HEK293 (cell line): ENCODE measurements at regions not wholly inside any gene's neighbourhood (a gene's known extent, or its start where the extent isn't known, plus 50 kb on each side); places are given as distances from the start of the nearest gene placed in this dataset.

Source experiments
- CTCF ChIP-seq: fragments of 450-650 bp; formaldehyde crosslinking; IDR thresholded peaks from 2 replicates; pipeline ENCODE4 v1.5.1; 2016; ENCODE audit warnings: missing biosample characterization, missing genetic modification characterization
- KLF7 ChIP-seq: fragments of 450-650 bp; formaldehyde crosslinking; IDR thresholded peaks from 2 replicates; pipeline ENCODE4 v1.5.1; 2016; ENCODE audit warnings: missing biosample characterization, missing genetic modification characterization, borderline replicate concordance
- ZBTB44 ChIP-seq: fragments of 450-650 bp; IDR thresholded peaks from 2 replicates; pipeline ENCODE4 v1.5.1; 2018; ENCODE audit warnings: missing biosample characterization, mild to moderate bottlenecking, missing genetic modification characterization
- ZNF24 ChIP-seq: fragments of 450-650 bp; formaldehyde crosslinking; IDR thresholded peaks from 2 replicates; pipeline ENCODE4 v1.5.1; 2016; ENCODE audit warnings: missing biosample characterization, missing genetic modification characterization
- ZNF350 ChIP-seq: fragments of 450-650 bp; formaldehyde crosslinking; IDR thresholded peaks from 2 replicates; pipeline ENCODE4 v1.5.0; 2017; ENCODE audit warnings: missing biosample characterization, mild to moderate bottlenecking, missing genetic modification characterization
- ZNF701 ChIP-seq: fragments of 450-650 bp; formaldehyde crosslinking; IDR thresholded peaks from 2 replicates; pipeline ENCODE4 v1.5.1; 2016; ENCODE audit warnings: missing biosample characterization, missing genetic modification characterization
- TF ChIP-seq, protein P1 (sequence below): fragments of 450-650 bp; formaldehyde crosslinking; IDR thresholded peaks from 2 replicates; pipeline ENCODE4 v1.5.1; 2017; ENCODE audit warnings: missing biosample characterization, missing genetic modification characterization

GRCh38 chr2:40867829-40868228, 415.9 kb upstream of the SLC8A1 start:
- TF ChIP-seq ZNF24 = no peak
- no peak for TF ChIP-seq ZNF701 (tag by site-specific recombination)
- no peak for TF ChIP-seq ZNF350 (tag by site-specific recombination)
- no peak for TF ChIP-seq KLF7 (tag by site-specific recombination)
- TF ChIP-seq, protein P1, sequence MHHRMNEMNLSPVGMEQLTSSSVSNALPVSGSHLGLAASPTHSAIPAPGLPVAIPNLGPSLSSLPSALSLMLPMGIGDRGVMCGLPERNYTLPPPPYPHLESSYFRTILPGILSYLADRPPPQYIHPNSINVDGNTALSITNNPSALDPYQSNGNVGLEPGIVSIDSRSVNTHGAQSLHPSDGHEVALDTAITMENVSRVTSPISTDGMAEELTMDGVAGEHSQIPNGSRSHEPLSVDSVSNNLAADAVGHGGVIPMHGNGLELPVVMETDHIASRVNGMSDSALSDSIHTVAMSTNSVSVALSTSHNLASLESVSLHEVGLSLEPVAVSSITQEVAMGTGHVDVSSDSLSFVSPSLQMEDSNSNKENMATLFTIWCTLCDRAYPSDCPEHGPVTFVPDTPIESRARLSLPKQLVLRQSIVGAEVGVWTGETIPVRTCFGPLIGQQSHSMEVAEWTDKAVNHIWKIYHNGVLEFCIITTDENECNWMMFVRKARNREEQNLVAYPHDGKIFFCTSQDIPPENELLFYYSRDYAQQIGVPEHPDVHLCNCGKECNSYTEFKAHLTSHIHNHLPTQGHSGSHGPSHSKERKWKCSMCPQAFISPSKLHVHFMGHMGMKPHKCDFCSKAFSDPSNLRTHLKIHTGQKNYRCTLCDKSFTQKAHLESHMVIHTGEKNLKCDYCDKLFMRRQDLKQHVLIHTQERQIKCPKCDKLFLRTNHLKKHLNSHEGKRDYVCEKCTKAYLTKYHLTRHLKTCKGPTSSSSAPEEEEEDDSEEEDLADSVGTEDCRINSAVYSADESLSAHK (tag by site-specific recombination) = no peak
- no peak for TF ChIP-seq ZBTB44 (tag by site-specific recombination)
- no peak for TF ChIP-seq CTCF (tag by site-specific recombination)
